ENCODE measurements at regions not wholly inside any gene's neighbourhood (a gene's known extent, or its start where the extent isn't known, plus 50 kb on each side); places are given as distances from the start of the nearest gene placed in this dataset.

DNA sequence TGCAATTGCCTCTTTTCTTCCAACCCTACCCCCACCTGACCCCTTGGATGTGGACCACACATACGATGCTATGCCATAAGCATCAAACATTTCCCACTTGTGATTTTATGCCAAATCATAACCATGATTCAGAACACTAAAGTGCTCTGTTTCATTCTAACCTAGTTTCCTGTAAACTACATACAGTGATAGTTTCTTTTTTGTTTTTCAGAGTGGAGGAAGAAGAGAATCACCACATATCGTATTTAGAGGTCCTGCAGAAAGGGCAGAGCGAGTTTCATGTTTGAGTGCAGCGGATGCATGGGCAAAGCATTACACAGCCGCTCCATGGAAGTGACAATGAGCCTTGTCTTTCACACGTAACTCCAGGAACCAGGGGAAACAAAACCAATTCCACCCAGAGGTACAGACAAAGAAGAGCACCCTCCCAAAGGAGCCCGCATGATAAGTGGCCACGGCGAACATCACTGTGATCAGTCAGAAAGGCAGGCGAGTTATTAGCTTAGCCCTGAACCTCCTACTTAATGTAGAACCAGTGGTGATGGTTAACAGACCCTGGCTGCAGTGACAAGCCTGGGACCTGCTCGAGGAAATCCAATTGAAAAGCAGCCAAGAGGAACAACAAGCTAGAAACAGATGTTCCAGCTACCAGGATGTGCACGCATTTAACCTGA lies 64.0 kb upstream of the ZNF281 start:
- no peak for DNase-seq
- Histone ChIP-seq H3K27me3 (no peaks in the 10 kb centered on the region), H3K36me3 (no peaks in the 10 kb centered on the region), H3K4me3 (no peak overlapping the region), H3K4me1 (peaks cover 11% of the 10 kb centered on the region; the same call in 1 of the 2 replicates), H3K9me3 (replicated peaks) (no peaks in the 10 kb centered on the region), H3K27ac (no peak overlapping the region)

- no peaks in the 10 kb centered on the region for H3K27me3 ChIP-seq
- H3K4me1 ChIP-seq = peaks cover 11% of the 10 kb centered on the region; the same call in 1 of the 2 replicates
- no peak overlapping the region for H3K4me3 ChIP-seq
- no peak for DNase-seq
- no peaks in the 10 kb centered on the region for H3K9me3 ChIP-seq (replicated peaks)
- no peak overlapping the region for H3K27ac ChIP-seq
- H3K36me3 ChIP-seq = no peaks in the 10 kb centered on the region
These were observed 61.9 kb upstream of the ZNF281 start for GRCh38 chr1:200471739-200472138.

- H3K9me3 ChIP-seq (replicated peaks) = no peaks in the 10 kb centered on the region
- H3K4me1 ChIP-seq = no peaks in the 10 kb centered on the region
- no peak overlapping the region for H3K4me3 ChIP-seq
- no peak for DNase-seq
- no peaks in the 10 kb centered on the region for H3K36me3 ChIP-seq
- H3K27ac ChIP-seq = no peak overlapping the region
- no peaks in the 10 kb centered on the region for H3K27me3 ChIP-seq
These were observed 58.6 kb upstream of the ZNF281 start for GRCh38 chr1:200468264-200469001.

GRCh38 chr1:200464784-200465400 lies 55.1 kb upstream of the ZNF281 start:
- Histone ChIP-seq H3K4me3 (no peak overlapping the region), H3K9me3 (replicated peaks) (no peaks in the 10 kb centered on the region), H3K27me3 (no peaks in the 10 kb centered on the region), H3K27ac (no peak overlapping the region), H3K4me1 (no peaks in the 10 kb centered on the region), H3K36me3 (no peaks in the 10 kb centered on the region)
- no peak for DNase-seq
